ENCODE measurements at regions not wholly inside any gene's neighbourhood (a gene's known extent, or its start where the extent isn't known, plus 50 kb on each side); places are given as distances from the start of the nearest gene placed in this dataset.

DNA sequence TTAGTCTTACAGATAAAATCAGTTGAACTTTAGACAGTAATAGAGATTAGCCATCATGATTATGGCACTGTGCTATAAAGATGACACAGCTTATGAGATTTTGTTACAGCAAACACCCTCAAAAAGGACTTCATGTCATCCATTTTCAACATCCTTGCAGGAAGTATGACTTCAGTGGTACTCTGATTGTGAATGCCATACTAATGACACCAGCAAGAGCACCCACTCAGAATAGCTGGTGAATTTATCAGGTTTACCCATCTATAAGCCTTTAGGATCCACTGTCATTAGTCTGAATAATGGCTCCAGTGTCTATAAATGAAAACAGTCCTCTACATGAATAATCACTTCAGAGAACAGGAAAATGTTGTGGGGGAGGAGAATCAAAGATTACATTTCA lies 615.2 kb downstream of the RPS29 start:
- no peak for DNase-seq

DNA sequence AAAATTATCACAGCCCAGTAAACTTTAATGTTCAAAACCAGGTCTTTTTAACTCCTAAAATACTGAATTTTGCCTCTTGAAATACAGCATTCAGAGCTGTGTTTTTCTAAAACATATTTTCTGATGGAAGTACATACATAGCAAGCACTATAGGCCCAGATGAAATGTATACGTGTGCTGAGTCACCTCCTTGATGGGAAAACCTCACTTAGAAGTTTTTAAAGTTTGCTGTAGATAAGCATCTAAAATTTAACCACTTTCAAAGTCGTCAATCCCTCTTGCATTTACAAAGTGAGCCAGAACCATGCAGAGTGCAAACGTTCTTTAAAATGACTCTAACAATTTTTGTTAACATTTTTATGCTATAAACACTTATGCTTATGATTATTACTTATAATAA lies 618.8 kb downstream of the RPS29 start:
- no peak for DNase-seq

- no peak for DNase-seq
Observed at GRCh38 chr14:48963231-48963790, 622.9 kb downstream of the RPS29 start.

DNA sequence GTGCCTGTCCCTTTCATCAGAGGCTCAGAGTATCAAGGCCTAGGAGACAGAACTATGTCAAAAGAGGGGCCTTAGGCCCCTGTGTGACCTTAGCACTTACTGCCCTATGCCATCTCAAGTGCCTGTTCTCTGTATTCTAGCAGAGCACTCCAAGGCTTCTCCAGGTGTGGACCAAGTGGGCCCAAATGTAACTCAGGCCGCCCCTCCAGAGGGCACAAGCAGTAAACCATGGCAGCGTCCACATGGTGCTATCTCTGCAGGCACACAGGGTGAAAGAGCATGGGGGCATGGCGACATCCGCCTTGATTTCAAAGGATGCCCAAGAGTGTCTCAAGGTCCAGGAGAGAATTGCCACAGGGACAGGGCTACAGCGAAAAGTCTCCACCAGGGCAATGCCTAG lies 628.7 kb downstream of the RPS29 start:
- no peak for DNase-seq

DNA sequence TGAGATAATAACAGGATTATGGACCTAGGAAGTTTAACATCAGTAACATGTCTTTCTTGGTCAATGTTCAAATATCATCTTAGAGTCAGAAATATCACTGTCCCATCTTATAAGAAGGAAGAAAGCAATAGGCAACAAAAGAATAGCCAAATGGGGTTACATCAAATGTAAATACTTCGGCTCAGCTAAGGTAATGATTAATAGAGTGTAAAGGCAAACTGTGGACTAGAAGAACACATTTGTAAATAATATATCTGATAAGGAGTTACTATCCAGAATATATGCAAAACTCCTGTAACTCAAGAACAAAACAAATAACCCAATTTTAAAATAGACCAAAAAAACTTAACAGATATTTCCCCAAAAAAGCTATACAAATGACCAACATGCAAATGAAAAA lies 630.3 kb downstream of the RPS29 start:
- DNase-seq: no peak

DNA sequence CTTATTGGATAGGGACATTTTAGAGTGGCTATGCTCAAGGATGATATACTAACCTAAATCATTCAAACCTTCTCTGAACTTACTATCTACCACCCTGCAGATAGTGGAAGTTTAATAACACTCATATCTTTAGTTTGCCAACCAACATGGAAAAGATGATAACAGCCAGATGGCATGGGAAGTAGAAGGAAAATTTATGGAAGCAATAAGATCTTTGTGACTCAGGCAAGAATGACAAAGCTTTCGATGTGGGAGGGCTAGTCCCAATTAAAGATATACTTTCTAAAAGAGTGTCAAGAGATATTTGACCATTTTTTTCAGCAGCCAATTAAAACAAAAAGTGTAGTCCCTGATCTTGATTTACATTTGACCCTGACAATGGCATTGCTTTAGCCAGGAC lies 631.7 kb downstream of the RPS29 start:
- DNase-seq: no peak

DNA sequence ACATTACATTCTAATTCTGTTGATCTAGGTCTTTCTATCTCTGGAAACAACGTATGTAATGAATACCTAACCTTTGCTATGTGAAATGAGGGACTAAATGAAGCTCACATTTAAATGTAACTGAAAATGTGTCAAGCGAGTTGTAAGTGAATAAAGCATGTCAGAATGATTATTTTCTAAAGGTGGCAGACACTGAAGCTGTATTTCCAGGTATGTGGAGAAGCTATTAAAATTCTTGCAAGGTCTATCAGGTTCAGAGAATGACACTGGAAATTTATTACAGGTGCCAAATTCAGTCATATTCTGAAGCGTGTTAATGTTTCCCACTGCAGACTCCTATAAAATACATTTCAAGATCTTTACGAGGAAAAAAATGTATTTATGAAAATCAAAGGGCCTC lies 641.4 kb downstream of the RPS29 start:
- DNase-seq: no peak

DNA sequence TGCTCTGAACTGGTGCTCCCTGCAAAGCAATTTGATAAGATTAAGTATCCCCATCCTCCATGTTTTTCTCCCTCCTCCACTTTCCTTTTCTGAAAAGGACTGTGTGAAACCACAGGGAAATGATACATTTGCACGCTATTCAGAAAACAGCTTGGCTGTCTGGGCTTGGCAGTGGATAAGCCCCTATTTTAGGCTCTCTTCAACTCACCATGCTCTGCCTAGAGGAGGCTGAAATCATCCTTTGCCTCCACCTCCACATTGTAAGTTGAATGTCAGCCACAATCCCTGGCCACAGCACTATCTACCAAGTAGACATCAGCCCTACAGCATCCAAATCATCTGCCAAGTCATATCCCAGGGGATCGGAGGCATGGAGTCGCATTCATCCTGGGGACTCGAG lies 642.3 kb downstream of the RPS29 start:
- no peak for DNase-seq

GRCh38 chr14:48937541-48938195 lies 648.5 kb downstream of the RPS29 start:
- no peak for DNase-seq

GRCh38 chr14:48936849-48937248 lies 649.3 kb downstream of the RPS29 start:
- DNase-seq: no peak

DNA sequence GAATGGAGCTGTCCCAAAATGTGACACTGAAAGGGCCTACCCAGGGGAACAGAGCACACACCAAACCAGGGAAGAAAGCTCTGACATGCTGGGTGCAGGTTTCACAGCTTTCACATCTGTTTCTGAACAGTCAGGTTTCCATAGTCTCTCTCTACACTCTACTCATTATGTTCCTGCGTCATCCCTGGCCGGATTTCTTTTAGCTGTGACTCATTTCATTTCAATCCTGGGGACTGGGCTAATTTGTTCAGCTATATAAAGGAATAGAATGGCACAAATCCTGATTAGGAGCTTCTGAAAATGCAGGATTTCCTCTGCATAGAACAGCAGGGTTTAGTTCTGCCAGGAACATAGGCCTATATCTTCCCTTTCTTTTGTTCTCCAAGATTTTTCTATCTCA lies 649.8 kb downstream of the RPS29 start:
- no peak for DNase-seq

- DNase-seq: no peak
Observed at GRCh38 chr14:48925184-48925583, 661.0 kb downstream of the RPS29 start.

GRCh38 chr14:48914921-48915320 lies 671.3 kb downstream of the RPS29 start:
- DNase-seq: no peak

- DNase-seq: no peak
Observed at GRCh38 chr14:48914382-48914781, 671.8 kb downstream of the RPS29 start.

GRCh38 chr14:48900565-48900964 lies 685.6 kb downstream of the RPS29 start:
- DNase-seq: no peak

DNA sequence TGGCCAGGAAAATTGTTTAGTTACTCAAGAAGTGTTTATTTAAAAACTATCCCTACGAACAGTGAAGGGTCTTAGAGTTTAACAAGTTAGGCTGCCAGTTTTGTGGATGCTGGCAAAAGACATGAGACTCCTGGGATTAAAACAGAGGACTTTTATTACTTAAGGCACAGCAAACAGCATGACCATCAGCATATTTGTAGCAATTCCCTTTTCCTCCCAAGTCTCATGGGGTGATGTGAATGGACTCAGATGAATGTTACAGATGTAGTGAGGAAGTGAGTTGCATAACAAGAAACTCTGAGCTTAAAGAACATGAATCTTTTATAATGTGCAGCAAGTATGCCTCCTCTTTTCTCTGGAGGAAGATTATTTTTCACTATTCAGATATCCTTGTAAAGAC lies 695.8 kb downstream of the RPS29 start:
- DNase-seq: no peak

DNA sequence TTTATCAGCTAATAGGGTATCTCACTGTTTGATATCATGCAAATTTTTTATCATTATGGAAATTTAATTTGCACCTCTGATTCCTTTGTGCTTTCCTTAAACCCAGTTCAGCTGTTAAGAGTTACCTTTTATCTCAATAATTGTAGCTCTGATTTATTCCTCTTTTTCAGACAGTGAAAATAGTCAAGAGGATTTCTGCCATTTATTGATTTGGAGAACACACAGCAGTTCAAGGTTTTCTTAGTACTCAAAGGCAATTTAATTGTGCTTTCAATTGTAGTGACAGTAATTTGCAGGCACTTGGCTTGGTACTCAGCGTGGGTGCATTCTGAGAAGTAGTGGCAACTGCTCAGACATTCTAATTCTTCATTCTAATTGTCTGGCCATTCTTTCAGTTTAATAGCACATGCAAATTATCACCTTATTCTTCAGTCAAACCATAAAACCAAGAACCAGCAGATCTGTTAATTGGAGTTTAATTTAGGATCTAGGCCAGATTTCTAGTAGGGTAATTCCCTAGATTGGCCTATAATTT lies 709.3 kb downstream of the RPS29 start:
- DNase-seq: no peak

GRCh38 chr14:48874711-48875110 lies 711.5 kb downstream of the RPS29 start:
- no peak for DNase-seq

DNA sequence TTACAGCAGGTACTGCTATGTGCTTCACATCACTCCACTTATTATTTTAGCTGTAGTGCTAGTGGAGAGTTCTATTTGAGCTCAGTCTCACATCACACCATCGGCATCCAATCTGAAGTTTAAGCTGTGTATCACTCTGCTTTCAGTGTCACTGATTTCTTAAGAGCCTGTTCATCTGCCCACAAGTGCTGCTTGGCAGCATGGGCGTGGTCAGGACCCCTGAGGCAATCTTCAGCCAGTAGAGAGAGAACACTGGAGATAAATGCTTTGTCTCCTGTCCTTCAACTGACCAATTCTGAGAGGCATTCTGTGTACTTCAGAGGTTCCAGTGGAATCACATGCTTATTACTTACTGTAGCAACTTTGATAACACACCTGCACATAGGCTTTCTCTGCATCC lies 728.8 kb downstream of the RPS29 start:
- no peak for DNase-seq

DNA sequence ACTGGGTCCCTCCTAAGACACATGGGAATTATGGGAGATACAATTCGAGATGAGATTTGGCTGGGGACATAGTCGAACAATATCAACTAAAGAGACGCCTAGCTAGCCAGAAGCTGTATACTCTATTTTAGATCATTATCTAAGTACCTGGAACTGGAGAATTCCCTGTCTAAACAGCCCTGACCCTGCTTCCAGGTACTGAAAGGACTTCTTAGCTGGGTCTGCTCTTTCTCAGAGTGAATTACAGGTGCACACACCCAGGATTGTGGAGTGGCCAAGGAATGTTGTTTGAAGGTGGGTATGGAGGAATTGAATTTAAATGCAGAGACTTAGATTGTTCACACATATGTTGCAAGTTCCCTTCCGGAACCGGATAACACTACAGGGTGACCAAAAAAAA lies 733.0 kb downstream of the RPS29 start:
- no peak for DNase-seq

GRCh38 chr14:48849741-48850322 lies 736.3 kb downstream of the RPS29 start:
- DNase-seq: no peak

- DNase-seq: no peak
Observed at GRCh38 chr14:48842785-48843184, 743.4 kb downstream of the RPS29 start.

- DNase-seq: no peak
Observed at GRCh38 chr14:48826058-48826457, 760.1 kb downstream of the RPS29 start.

GRCh38 chr14:48814562-48814961 lies 771.6 kb downstream of the RPS29 start:
- no peak for DNase-seq

DNA sequence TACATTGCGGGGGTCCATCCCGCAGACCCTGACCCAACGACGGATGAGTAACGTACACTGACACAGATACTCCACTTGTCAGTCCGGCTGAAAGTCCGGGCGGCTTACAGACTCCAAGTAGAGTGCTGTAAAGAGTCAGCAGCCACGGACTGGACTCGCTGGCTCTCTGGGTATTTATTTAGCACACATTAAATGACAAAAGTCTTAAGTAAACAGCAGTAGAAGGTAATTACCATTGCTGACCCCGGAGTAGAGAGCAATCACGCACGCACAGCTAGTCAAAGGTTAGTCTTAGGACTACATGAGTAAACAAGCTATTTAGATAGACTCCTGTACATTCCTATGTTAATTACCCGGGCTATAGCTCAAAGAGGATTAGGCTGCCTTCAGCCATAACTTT lies 780.9 kb downstream of the RPS29 start:
- no peak for DNase-seq

Data from CD4-positive, alpha-beta T cell treated with Interleukin-1 beta for 1 hour (primary cell).